Neural cell (in vitro differentiated cells): ENCODE measurements at regions not wholly inside any gene's neighbourhood (a gene's known extent, or its start where the extent isn't known, plus 50 kb on each side); places are given as distances from the start of the nearest gene placed in this dataset.

Experiments used
- H2AFZ ChIP-seq: fragments of 200-600, 300-800 bp; sonication (generic), shearing (Covaris generic); 2 replicates; pipeline ENCODE4 v1.6.0; 2014; ENCODE audit warnings: low read depth, mild to moderate bottlenecking, antibody characterized with exemption, low read length, moderate library complexity
- H3F3A ChIP-seq: fragments of 200-600 bp; shearing (Covaris generic); 2 replicates; pipeline ENCODE4 v1.6.1; 2016; ENCODE audit warnings: mild to moderate bottlenecking, moderate library complexity, mixed read lengths, antibody characterized with exemption, low read length; ENCODE audit not compliant: insufficient read depth, poor library complexity, severe bottlenecking
- H3K27ac ChIP-seq: fragments of 200-600, 300-800 bp; sonication (generic), shearing (Covaris generic); 2 replicates; pipeline ENCODE4 v1.5.1; 2014; ENCODE audit warnings: mild to moderate bottlenecking, low read length, moderate library complexity
- H3K27me3 ChIP-seq: fragments of 300-800, 200-600 bp; sonication (generic), shearing (Covaris generic); 2 replicates; pipeline ENCODE4 v1.6.0; 2014; ENCODE audit warnings: mild to moderate bottlenecking, low read depth, low read length, moderate library complexity; ENCODE audit not compliant: insufficient read depth
- H3K36me3 ChIP-seq: fragments of 300-800, 200-600 bp; sonication (generic), shearing (Covaris generic); 2 replicates; pipeline ENCODE4 v1.5.1; 2014; ENCODE audit warnings: mild to moderate bottlenecking, antibody characterized with exemption, low read length, moderate library complexity; ENCODE audit not compliant: insufficient read depth
- H3K4me2 ChIP-seq: fragments of 300-800, 200-600 bp; sonication (generic), shearing (Covaris generic); 2 replicates; pipeline ENCODE4 v1.6.0; 2014; ENCODE audit warnings: mild to moderate bottlenecking, low read length
- H3K4me3 ChIP-seq: fragments of 300-800, 200-600 bp; sonication (generic), shearing (Covaris generic); 2 replicates; pipeline ENCODE4 v1.5.1; 2014; ENCODE audit warnings: mild to moderate bottlenecking, low read length, moderate library complexity
- H3K79me2 ChIP-seq: fragments of 200-600 bp; shearing (Covaris generic); replicated peaks from 2 replicates; pipeline ENCODE4 v1.6.0; 2014; ENCODE audit warnings: mild to moderate bottlenecking, low read length, moderate library complexity; ENCODE audit not compliant: insufficient read depth
- H3K9ac ChIP-seq: fragments of 300-800, 200-600 bp; sonication (generic), shearing (Covaris generic); 2 replicates; pipeline ENCODE4 v1.6.1; 2016; ENCODE audit warnings: mild to moderate bottlenecking, low read length, mixed read lengths
- H3K9me2 ChIP-seq: fragments of 200-600 bp; shearing (Covaris generic); 2 replicates; pipeline ENCODE4 v1.6.1; 2016; ENCODE audit warnings: mild to moderate bottlenecking, low read length, mixed read lengths; ENCODE audit not compliant: insufficient read depth
- H3K9me3 ChIP-seq: fragments of 200-600, 300-800 bp; sonication (generic), shearing (Covaris generic); 2 replicates; pipeline ENCODE4 v1.6.1; 2016; ENCODE audit warnings: mild to moderate bottlenecking, mixed run types, low read length, moderate library complexity, mixed read lengths
- H4K20me1 ChIP-seq: fragments of 200-600 bp; shearing (Covaris generic); 2 replicates; pipeline ENCODE4 v1.6.1; 2016; ENCODE audit warnings: mild to moderate bottlenecking, mixed run types; ENCODE audit not compliant: insufficient read depth
- CTCF ChIP-seq: fragments of 450-650 bp; IDR thresholded peaks from 2 replicates; pipeline ENCODE4 v1.5.1; 2014; ENCODE audit warnings: antibody characterized with exemption, mild to moderate bottlenecking, moderate library complexity; ENCODE audit not compliant: poor library complexity, severe bottlenecking
- EP300 ChIP-seq: fragments of 450-650 bp; conservative IDR thresholded peaks from 2 replicates; pipeline ENCODE4 v1.6.1; 2014; ENCODE audit warnings: antibody characterized with exemption, mild to moderate bottlenecking, moderate library complexity; ENCODE audit not compliant: poor library complexity, severe bottlenecking
- EZH2 ChIP-seq: fragments of 200-600, 300-800 bp; shearing (Covaris generic), sonication (generic); IDR thresholded peaks from 2 replicates; pipeline ENCODE4 v1.6.1; 2014; ENCODE audit warnings: antibody characterized with exemption, low read length, borderline replicate concordance, mild to moderate bottlenecking; ENCODE audit not compliant: insufficient read depth, poor library complexity, severe bottlenecking
- MXI1 ChIP-seq: fragments of 450-650 bp; conservative IDR thresholded peaks from 2 replicates; pipeline ENCODE4 v1.6.1; 2014; ENCODE audit warnings: antibody characterized with exemption, mild to moderate bottlenecking; ENCODE audit not compliant: poor library complexity, severe bottlenecking
- POLR2AphosphoS5 ChIP-seq: IDR thresholded peaks from 2 replicates; pipeline ENCODE4 v1.6.1; 2012
- RAD21 ChIP-seq: fragments of 450-650 bp; conservative IDR thresholded peaks from 2 replicates; pipeline ENCODE4 v1.6.1; 2014; ENCODE audit warnings: antibody characterized with exemption, mild to moderate bottlenecking, moderate library complexity
- REST ChIP-seq: IDR thresholded peaks from 2 replicates; pipeline ENCODE4 v1.6.1; 2012; ENCODE audit warnings: borderline replicate concordance
- SMC3 ChIP-seq: fragments of 450-650 bp; conservative IDR thresholded peaks from 2 replicates; pipeline ENCODE4 v1.6.1; 2014; ENCODE audit warnings: antibody characterized with exemption, mild to moderate bottlenecking, moderate library complexity; ENCODE audit not compliant: poor library complexity
- TAF1 ChIP-seq: IDR thresholded peaks from 2 replicates; pipeline ENCODE4 v1.6.1; 2012; ENCODE audit warnings: low read depth

GRCh38 chr2:3911882-3912455, 208.6 kb downstream of the DCDC2C start:
- Histone ChIP-seq H3K4me3 (no peak overlapping the region), H3K9ac (no peak overlapping the region), H3K27me3 (no peaks in the 10 kb centered on the region), H3K9me3 (no peaks in the 10 kb centered on the region), H4K20me1 (no peaks in the 10 kb centered on the region), H3K9me2 (no peaks in the 10 kb centered on the region), H3F3A (no peaks in the 10 kb centered on the region), H3K36me3 (no peaks in the 10 kb centered on the region), H2AFZ (no peak overlapping the region), H3K79me2 (no peaks in the 10 kb centered on the region), H3K27ac (no peak overlapping the region), H3K4me2 (no peak overlapping the region)
- TF ChIP-seq EZH2 = no peak
- TF ChIP-seq CTCF = no peak
- no peak for TF ChIP-seq TAF1
- TF ChIP-seq RAD21 = no peak
- TF ChIP-seq EP300 = no peak
- no peak for TF ChIP-seq POLR2AphosphoS5
- TF ChIP-seq SMC3 = no peak
- TF ChIP-seq MXI1 = no peak
- TF ChIP-seq REST = no peak

- Histone ChIP-seq H2AFZ (no peak overlapping the region), H3K27ac (no peak overlapping the region), H3K9me2 (no peaks in the 10 kb centered on the region), H4K20me1 (no peaks in the 10 kb centered on the region), H3K36me3 (no peaks in the 10 kb centered on the region), H3K9ac (no peak overlapping the region), H3K27me3 (no peaks in the 10 kb centered on the region), H3K9me3 (no peaks in the 10 kb centered on the region), H3K4me2 (no peak overlapping the region), H3K4me3 (no peak overlapping the region), H3K79me2 (no peaks in the 10 kb centered on the region), H3F3A (no peaks in the 10 kb centered on the region)
- TF ChIP-seq EZH2 = no peak
- TF ChIP-seq SMC3 = no peak
- TF ChIP-seq REST = no peak
- TF ChIP-seq RAD21 = no peak
- no peak for TF ChIP-seq MXI1
- no peak for TF ChIP-seq TAF1
- no peak for TF ChIP-seq CTCF
- no peak for TF ChIP-seq EP300
- no peak for TF ChIP-seq POLR2AphosphoS5
These were observed 209.8 kb downstream of the DCDC2C start for GRCh38 chr2:3913166-3913565.
